Brain microvascular endothelial cell (primary cell): ENCODE measurements at regions not wholly inside any gene's neighbourhood (a gene's known extent, or its start where the extent isn't known, plus 50 kb on each side); places are given as distances from the start of the nearest gene placed in this dataset.

Experiments used
- DNase-seq: peaks from one replicate; pipeline ENCODE4 v3.0.0-alpha.2; 2020
- H3K27ac ChIP-seq: fragments of 250-450 bp; sonication (Bioruptor Pico); 2 replicates; pipeline ENCODE4 v1.5.1; 2020; ENCODE audit warnings: mild to moderate bottlenecking, moderate library complexity
- H3K27me3 ChIP-seq: fragments of 250-450 bp; sonication (Bioruptor Pico); replicated peaks from 2 replicates; pipeline ENCODE4 v1.5.1; 2020; ENCODE audit warnings: mild to moderate bottlenecking
- H3K36me3 ChIP-seq: fragments of 250-450 bp; sonication (Bioruptor Pico); replicated peaks from 2 replicates; pipeline ENCODE4 v1.5.1; 2020; ENCODE audit warnings: mild to moderate bottlenecking
- H3K4me3 ChIP-seq: 2 replicates; pipeline ENCODE4 v1.5.1; 2011; ENCODE audit warnings: low read depth, mild to moderate bottlenecking, control low read depth, low read length, moderate library complexity
- CTCF ChIP-seq: IDR thresholded peaks from 2 replicates; pipeline ENCODE4 v1.5.1; 2011; ENCODE audit warnings: low read depth, mild to moderate bottlenecking, moderate library complexity, low read length, control low read depth, inconsistent platforms; ENCODE audit errors: missing control alignments
- in situ Hi-C: cut with HindIII; loops from 2 replicates; pipeline ENCODE4 v1.10.0; 2017; ENCODE audit warnings: low sequenced_read_pairs, low pct_ligation_motif_present

- H3K36me3 ChIP-seq = no peaks in the 10 kb centered on the region
- no peak for TF ChIP-seq CTCF
Observed at GRCh38 chr5:98128846-98129245, 644.6 kb upstream of the RGMB start.

GRCh38 chr5:98130261-98131035, 643.0 kb upstream of the RGMB start:
- no peak for TF ChIP-seq CTCF
- H3K4me3 ChIP-seq = no peak overlapping the region
- in situ Hi-C loops = no loop called here

More at GRCh38 chr5:98128846-98129245, 644.6 kb upstream of the RGMB start:
- no peaks in the 10 kb centered on the region for H3K27me3 ChIP-seq
- no peak for DNase-seq
- no peak overlapping the region for H3K27ac ChIP-seq
- H3K4me3 ChIP-seq = no peak overlapping the region
- in situ Hi-C loops = no loop called here

GRCh38 chr5:98144116-98144515, 629.3 kb upstream of the RGMB start:
- no peak for TF ChIP-seq CTCF
- Histone ChIP-seq H3K4me3 (no peak overlapping the region), H3K36me3 (no peaks in the 10 kb centered on the region), H3K27me3 (no peaks in the 10 kb centered on the region), H3K27ac (no peak overlapping the region)
- in situ Hi-C loops = no loop called here
- no peak for DNase-seq

More at GRCh38 chr5:98130261-98131035, 643.0 kb upstream of the RGMB start:
- Histone ChIP-seq H3K36me3 (no peaks in the 10 kb centered on the region), H3K27me3 (no peaks in the 10 kb centered on the region), H3K27ac (no peak overlapping the region)
- DNase-seq = no peak

- no peak overlapping the region for H3K27ac ChIP-seq
- TF ChIP-seq CTCF = no peak
- in situ Hi-C loops = no loop called here
- no peak overlapping the region for H3K4me3 ChIP-seq
- no peaks in the 10 kb centered on the region for H3K36me3 ChIP-seq
- H3K27me3 ChIP-seq = no peaks in the 10 kb centered on the region
- DNase-seq = no peak
Observed at GRCh38 chr5:98144710-98145109, 628.8 kb upstream of the RGMB start.

- Histone ChIP-seq H3K27me3 (no peaks in the 10 kb centered on the region), H3K36me3 (no peaks in the 10 kb centered on the region), H3K4me3 (no peak overlapping the region), H3K27ac (no peak overlapping the region)
- in situ Hi-C loops = no loop called here
- no peak for DNase-seq
- TF ChIP-seq CTCF = no peak
Observed at GRCh38 chr5:98157368-98157767, 616.1 kb upstream of the RGMB start.

GRCh38 chr5:98158440-98158839, 615.0 kb upstream of the RGMB start:
- TF ChIP-seq CTCF = no peak
- no peaks in the 10 kb centered on the region for H3K36me3 ChIP-seq
- H3K4me3 ChIP-seq = no peak overlapping the region
- DNase-seq = no peak
- in situ Hi-C loops = no loop called here
- no peak overlapping the region for H3K27ac ChIP-seq
- no peaks in the 10 kb centered on the region for H3K27me3 ChIP-seq
